Gastroesophageal sphincter (tissue), 4 donors: ENCODE measurements at regions not wholly inside any gene's neighbourhood (a gene's known extent, or its start where the extent isn't known, plus 50 kb on each side); places are given as distances from the start of the nearest gene placed in this dataset.

Experiments used
- ATAC-seq: fragments of 150-250 bp; one replicate; pipeline ENCODE4 v1.9.1; 2016; ENCODE audit warnings: mild to moderate bottlenecking, moderate library complexity
- H3K27ac ChIP-seq, 4 donors: fragments of 200-600 bp; sonication (generic) in 3 of 4; 1 replicate in 3 of 4; 2 replicates in 1 of 4; pipeline ENCODE4 v1.5.1; 2016 to 2019
- H3K27me3 ChIP-seq: fragments of 200-600 bp; sonication (generic); one replicate; pipeline ENCODE4 v1.5.1; 2019
- H3K36me3 ChIP-seq, 2 donors: fragments of 200-600 bp; sonication (generic); one replicate each; pipeline ENCODE4 v1.5.1; 2019; ENCODE audit warnings: control low read depth in 1 of 2
- H3K4me1 ChIP-seq, 3 donors: fragments of 200-600 bp; sonication (generic); 1 replicate in 2 of 3; 2 replicates in 1 of 3; pipeline ENCODE4 v1.5.1; 2016 to 2019; ENCODE audit warnings: control low read depth in 2 of 3
- H3K4me3 ChIP-seq, 2 donors: fragments of 200-600 bp; sonication (generic); one replicate each; pipeline ENCODE4 v1.5.1; 2019; ENCODE audit warnings: mild to moderate bottlenecking in 1 of 2, moderate library complexity in 1 of 2
- H3K9me3 ChIP-seq, 3 donors: fragments of 200-600 bp; sonication (generic); one replicate each; pipeline ENCODE4 v1.5.1; 2017 to 2019; ENCODE audit warnings: control low read depth in 2 of 3
- CTCF ChIP-seq, 4 experiments: fragments of 200-600 bp in 2 of 4; fragments of 450-650 bp in 2 of 4; sonication (generic) in 1 of 4; IDR thresholded peaks; one replicate each; pipeline ENCODE4 v1.5.1; 2017 to 2019; ENCODE audit warnings: antibody characterized with exemption in 4 of 4, mild to moderate bottlenecking in 2 of 4, moderate library complexity in 2 of 4
- EP300 ChIP-seq: sonication (generic); formaldehyde crosslinking; IDR thresholded peaks from one replicate; pipeline ENCODE4 v1.6.1; 2017; ENCODE audit warnings: antibody characterized with exemption, mild to moderate bottlenecking
- POLR2A ChIP-seq, 2 donors: fragments of 450-650 bp; IDR thresholded peaks; one replicate each; pipeline ENCODE4 v1.6.1; 2017; ENCODE audit warnings: antibody characterized with exemption in 2 of 2, mild to moderate bottlenecking in 2 of 2, moderate library complexity in 1 of 2
- POLR2AphosphoS5 ChIP-seq: sonication (generic); formaldehyde crosslinking; IDR thresholded peaks from one replicate; pipeline ENCODE4 v1.6.1; 2017; ENCODE audit warnings: antibody characterized with exemption
- WGBS, 2 donors: methylation state at CpG; one replicate each; pipeline ENCODE4 v1.1.5; 2018; ENCODE audit warnings: low coverage in 1 of 2; 5-methylcytosine and 5-hydroxymethylcytosine counted together

DNA sequence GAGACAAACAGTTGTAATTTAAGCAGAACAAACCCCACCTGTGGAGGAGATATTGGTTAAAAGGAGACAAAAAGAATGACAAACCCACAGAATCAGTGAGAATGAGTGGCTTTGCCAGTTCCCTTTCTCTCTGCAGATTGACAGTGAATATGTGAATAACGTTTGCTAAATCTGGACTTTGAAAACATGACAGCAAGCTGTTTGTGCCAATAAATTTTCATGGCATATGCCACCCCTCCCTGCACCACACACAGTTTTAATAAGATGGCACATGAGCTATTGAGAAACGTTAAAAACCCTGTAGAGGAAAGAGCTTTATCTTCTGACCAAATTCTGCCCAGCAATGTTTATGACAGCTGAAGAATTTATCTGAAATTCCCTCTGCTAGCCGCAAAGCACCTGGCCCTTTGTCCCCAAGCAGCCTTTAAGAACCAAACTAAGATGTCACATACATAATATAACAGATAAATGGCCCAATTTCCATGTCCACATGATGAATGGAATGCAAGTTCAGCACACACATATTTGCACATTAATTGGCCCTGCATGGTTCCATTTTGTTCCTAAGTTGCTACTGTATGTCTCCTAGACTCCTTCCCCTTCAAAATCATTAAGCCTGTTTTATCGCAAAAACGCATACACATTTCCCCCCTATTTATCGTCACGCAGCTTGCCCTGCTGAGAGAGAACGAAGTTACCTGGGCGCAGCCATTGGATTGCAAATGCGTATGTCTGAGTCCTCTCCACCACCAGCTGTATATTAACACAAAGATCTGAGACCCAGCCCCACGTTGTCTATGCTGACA is 773.5 kb upstream of the EEF2KMT start:
- Histone ChIP-seq H3K4me3 (no peak overlapping the region), H3K36me3 (no peaks in the 10 kb centered on the region), H3K27ac (no peak overlapping the region), H3K9me3 (no peaks in the 10 kb centered on the region), H3K27me3 (peaks cover 3% of the 10 kb centered on the region), H3K4me1 (no peaks in the 10 kb centered on the region)
- no peak for ATAC-seq
- TF ChIP-seq EP300: no peak
- TF ChIP-seq CTCF (IDR thresholded peaks at IDR 0.05): no peak
- TF ChIP-seq POLR2AphosphoS5: no peak
- no peak for TF ChIP-seq POLR2A (IDR thresholded peaks at IDR 0.05)
- 9 to 19% methylated on average over 9 to 11 of the region's 11 CpGs for WGBS, 2 donors

GRCh38 chr16:5867250-5867649 is 769.7 kb upstream of the EEF2KMT start:
- Histone ChIP-seq H3K27me3 (no peaks in the 10 kb centered on the region), H3K27ac (no peak overlapping the region), H3K4me1 (no peaks in the 10 kb centered on the region), H3K9me3 (no peaks in the 10 kb centered on the region), H3K36me3 (no peaks in the 10 kb centered on the region), H3K4me3 (no peak overlapping the region)
- 65 to 74% methylated on average over 4 to 7 of the region's 7 CpGs for WGBS, 2 donors
- TF ChIP-seq POLR2A (IDR thresholded peaks at IDR 0.05) (no peak), CTCF (IDR thresholded peaks at IDR 0.05) (no peak), EP300 (no peak), POLR2AphosphoS5 (no peak)
- no peak for ATAC-seq

GRCh38 chr16:5865236-5865635 is 767.6 kb upstream of the EEF2KMT start:
- no peaks in the 10 kb centered on the region for H3K4me1 ChIP-seq
- no peaks in the 10 kb centered on the region for H3K36me3 ChIP-seq
- 33% methylated on average over 1 of the region's 6 CpGs; no CpG with 5 or more reads in 1 of the 2 donors for WGBS, 2 donors
- no peak overlapping the region for H3K27ac ChIP-seq
- no peak for ATAC-seq
- no peak overlapping the region for H3K4me3 ChIP-seq
- no peaks in the 10 kb centered on the region for H3K9me3 ChIP-seq
- TF ChIP-seq EP300: no peak
- TF ChIP-seq CTCF (IDR thresholded peaks at IDR 0.05): no peak
- TF ChIP-seq POLR2AphosphoS5: no peak
- no peak for TF ChIP-seq POLR2A (IDR thresholded peaks at IDR 0.05)
- H3K27me3 ChIP-seq: no peaks in the 10 kb centered on the region

DNA sequence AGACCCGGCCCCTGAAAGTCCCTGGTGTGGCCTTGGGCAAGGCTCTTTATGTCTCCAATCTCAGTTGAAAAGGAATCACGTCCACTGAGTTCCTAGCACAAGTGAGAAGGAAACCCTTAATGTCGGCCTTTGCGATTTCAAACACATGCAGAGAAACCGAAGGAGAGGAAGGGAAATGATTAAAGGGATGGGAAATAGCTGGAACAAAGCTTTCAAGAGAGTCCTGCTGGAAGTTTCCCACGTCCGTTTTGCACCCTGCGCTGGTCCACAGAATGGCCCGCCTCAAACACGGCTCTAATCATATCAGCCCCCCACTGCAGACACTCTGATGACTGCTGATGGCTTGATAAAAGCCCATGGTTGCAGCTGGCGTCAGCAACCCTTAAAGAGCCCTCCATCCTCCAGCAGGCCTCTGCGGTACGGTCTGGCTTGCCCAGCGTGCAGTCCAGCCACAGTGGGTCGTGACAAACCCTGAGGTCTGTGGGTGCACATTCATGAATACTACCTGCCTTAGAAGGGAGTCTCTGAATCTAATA is 765.5 kb upstream of the EEF2KMT start:
- H3K36me3 ChIP-seq: no peaks in the 10 kb centered on the region
- no peak for ATAC-seq
- H3K27ac ChIP-seq: no peak overlapping the region
- no peaks in the 10 kb centered on the region for H3K27me3 ChIP-seq
- H3K4me1 ChIP-seq: no peaks in the 10 kb centered on the region
- H3K9me3 ChIP-seq: no peaks in the 10 kb centered on the region
- H3K4me3 ChIP-seq: no peak overlapping the region
- TF ChIP-seq EP300: no peak
- no peak for TF ChIP-seq CTCF (IDR thresholded peaks at IDR 0.05)
- WGBS, 2 donors: 71 to 80% methylated on average over 1 to 11 of the region's 15 CpGs
